ENCODE measurements at regions not wholly inside any gene's neighbourhood (a gene's known extent, or its start where the extent isn't known, plus 50 kb on each side); places are given as distances from the start of the nearest gene placed in this dataset.

GRCh38 chr4:81609844-81610243 lies 138.1 kb upstream of the RASGEF1B start:
- Mint-ChIP-seq H3K9me3 (no peaks in the 10 kb centered on the region), H3K27me3 (no peaks in the 10 kb centered on the region), H3K4me3 (no peak overlapping the region), H3K36me3 (ENCODE audit: low read depth) (no peaks in the 10 kb centered on the region), H3K27ac (no peak overlapping the region), H3K4me1 (no peaks in the 10 kb centered on the region)
- ATAC-seq (replicated peaks), result no peak

DNA sequence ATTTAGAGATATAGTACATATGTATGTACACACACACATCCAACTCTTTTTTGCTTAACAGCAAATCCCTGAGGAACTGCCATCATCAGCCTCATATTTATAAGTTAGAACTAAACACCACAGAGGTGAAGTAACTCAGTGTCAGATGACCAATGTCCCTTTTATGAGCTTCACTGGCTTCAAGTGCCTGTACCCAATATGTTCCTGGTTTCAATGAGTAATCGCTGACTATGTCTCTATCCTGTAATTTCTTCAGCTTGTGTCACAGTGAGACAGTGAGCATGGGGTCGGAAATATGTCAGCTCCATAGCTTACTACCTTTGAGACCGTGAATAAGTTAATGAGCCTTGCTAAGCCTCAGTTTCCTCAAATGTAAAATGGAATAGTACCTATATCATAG lies 136.2 kb upstream of the RASGEF1B start:
- Mint-ChIP-seq H3K9me3 (no peaks in the 10 kb centered on the region), H3K4me1 (no peaks in the 10 kb centered on the region), H3K27me3 (no peaks in the 10 kb centered on the region), H3K36me3 (ENCODE audit: low read depth) (no peaks in the 10 kb centered on the region), H3K27ac (no peak overlapping the region), H3K4me3 (no peak overlapping the region)
- ATAC-seq (replicated peaks), result peak; percentile 50

- Mint-ChIP-seq H3K27me3 (peaks cover 4% of the 10 kb centered on the region), H3K27ac (no peak overlapping the region), H3K4me3 (no peak overlapping the region), H3K4me1 (no peaks in the 10 kb centered on the region), H3K9me3 (no peaks in the 10 kb centered on the region), H3K36me3 (ENCODE audit: low read depth) (no peaks in the 10 kb centered on the region)
- no peak for ATAC-seq (replicated peaks)
These were observed 135.2 kb upstream of the RASGEF1B start for GRCh38 chr4:81606801-81607501.

DNA sequence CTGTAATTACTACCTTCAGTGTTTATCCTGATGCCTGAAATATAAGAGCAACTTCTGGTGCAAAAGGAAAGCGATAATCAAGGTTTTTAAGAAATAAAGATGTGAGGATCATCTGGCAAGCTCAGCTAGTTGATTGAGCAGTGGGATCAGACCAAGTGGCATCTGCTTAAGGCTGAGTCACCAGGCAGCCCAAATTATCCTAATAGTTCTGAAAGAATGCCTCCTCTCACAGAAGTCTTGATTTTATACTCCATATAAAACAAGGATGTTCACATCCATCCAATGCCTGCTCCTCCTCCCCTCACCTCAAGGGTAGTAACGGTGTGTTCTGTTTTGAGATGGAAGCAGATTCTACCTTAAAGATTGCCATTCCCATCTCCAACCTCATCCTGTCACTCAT lies 134.5 kb upstream of the RASGEF1B start:
- no peak for ATAC-seq (replicated peaks)
- no peak overlapping the region for H3K27ac Mint-ChIP-seq
- no peaks in the 10 kb centered on the region for H3K36me3 Mint-ChIP-seq (ENCODE audit: low read depth)
- H3K9me3 Mint-ChIP-seq, result no peaks in the 10 kb centered on the region
- H3K27me3 Mint-ChIP-seq, result peaks cover 4% of the 10 kb centered on the region
- H3K4me3 Mint-ChIP-seq, result no peak overlapping the region
- no peaks in the 10 kb centered on the region for H3K4me1 Mint-ChIP-seq

DNA sequence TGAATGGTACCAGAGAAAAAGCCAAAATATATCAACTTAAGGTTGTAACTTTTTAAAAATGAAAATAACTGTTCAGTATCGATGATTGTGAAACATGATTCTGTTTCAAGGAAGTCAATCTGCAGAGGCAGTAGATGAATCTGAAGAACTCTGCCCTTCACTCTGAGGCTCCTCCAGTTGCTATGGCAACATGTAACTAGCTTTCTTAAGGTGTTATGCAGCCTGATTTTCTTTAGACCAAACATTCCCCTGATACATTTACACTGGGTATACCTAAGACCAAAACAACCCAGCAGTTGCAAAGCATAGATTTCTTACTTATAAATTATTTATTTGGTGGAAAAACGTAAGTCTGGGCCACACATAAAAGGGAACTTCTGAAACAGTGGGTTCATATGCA lies 133.6 kb upstream of the RASGEF1B start:
- ATAC-seq (replicated peaks), result no peak
- H3K27me3 Mint-ChIP-seq, result peaks cover 4% of the 10 kb centered on the region
- no peak overlapping the region for H3K4me3 Mint-ChIP-seq
- no peaks in the 10 kb centered on the region for H3K9me3 Mint-ChIP-seq
- no peak overlapping the region for H3K27ac Mint-ChIP-seq
- no peaks in the 10 kb centered on the region for H3K4me1 Mint-ChIP-seq
- H3K36me3 Mint-ChIP-seq (ENCODE audit: low read depth), result no peaks in the 10 kb centered on the region

GRCh38 chr4:81604683-81605218 lies 133.0 kb upstream of the RASGEF1B start:
- Mint-ChIP-seq H3K36me3 (ENCODE audit: low read depth) (no peaks in the 10 kb centered on the region), H3K4me3 (no peak overlapping the region), H3K9me3 (no peaks in the 10 kb centered on the region), H3K4me1 (no peaks in the 10 kb centered on the region), H3K27me3 (peaks cover 8% of the 10 kb centered on the region), H3K27ac (no peak overlapping the region)
- no peak for ATAC-seq (replicated peaks)

GRCh38 chr4:81602854-81603253 lies 131.1 kb upstream of the RASGEF1B start:
- no peak for ATAC-seq (replicated peaks)
- no peaks in the 10 kb centered on the region for H3K9me3 Mint-ChIP-seq

GRCh38 chr4:81601358-81601694 lies 129.6 kb upstream of the RASGEF1B start:
- H3K4me1 Mint-ChIP-seq, result no peaks in the 10 kb centered on the region
- ATAC-seq (replicated peaks), result no peak
- no peak overlapping the region for H3K27ac Mint-ChIP-seq
- H3K4me3 Mint-ChIP-seq, result no peak overlapping the region
- H3K27me3 Mint-ChIP-seq, result peaks cover 17% of the 10 kb centered on the region
- no peaks in the 10 kb centered on the region for H3K9me3 Mint-ChIP-seq
- no peaks in the 10 kb centered on the region for H3K36me3 Mint-ChIP-seq (ENCODE audit: low read depth)

More at GRCh38 chr4:81602854-81603253, 131.1 kb upstream of the RASGEF1B start:
- H3K4me1 Mint-ChIP-seq, result no peaks in the 10 kb centered on the region
- no peaks in the 10 kb centered on the region for H3K36me3 Mint-ChIP-seq (ENCODE audit: low read depth)
- H3K4me3 Mint-ChIP-seq, result no peak overlapping the region
- no peak overlapping the region for H3K27ac Mint-ChIP-seq
- H3K27me3 Mint-ChIP-seq, result peaks cover 17% of the 10 kb centered on the region

GRCh38 chr4:81600520-81601357 lies 129.0 kb upstream of the RASGEF1B start:
- H3K9me3 Mint-ChIP-seq, result no peaks in the 10 kb centered on the region
- no peak for ATAC-seq (replicated peaks)
- no peaks in the 10 kb centered on the region for H3K36me3 Mint-ChIP-seq (ENCODE audit: low read depth)
- no peaks in the 10 kb centered on the region for H3K4me1 Mint-ChIP-seq
- H3K4me3 Mint-ChIP-seq, result no peak overlapping the region
- peaks cover 17% of the 10 kb centered on the region for H3K27me3 Mint-ChIP-seq
- no peak overlapping the region for H3K27ac Mint-ChIP-seq

GRCh38 chr4:81599742-81600380 lies 128.2 kb upstream of the RASGEF1B start:
- Mint-ChIP-seq H3K9me3 (no peaks in the 10 kb centered on the region), H3K36me3 (ENCODE audit: low read depth) (no peaks in the 10 kb centered on the region), H3K4me3 (no peak overlapping the region), H3K27me3 (peaks cover 17% of the 10 kb centered on the region), H3K4me1 (no peaks in the 10 kb centered on the region), H3K27ac (no peak overlapping the region)
- no peak for ATAC-seq (replicated peaks)

- no peaks in the 10 kb centered on the region for H3K36me3 Mint-ChIP-seq (ENCODE audit: low read depth)
- no peak overlapping the region for H3K4me3 Mint-ChIP-seq
- no peaks in the 10 kb centered on the region for H3K4me1 Mint-ChIP-seq
- ATAC-seq (replicated peaks), result no peak
- H3K27ac Mint-ChIP-seq, result no peak overlapping the region
- H3K9me3 Mint-ChIP-seq, result no peaks in the 10 kb centered on the region
- H3K27me3 Mint-ChIP-seq, result peaks cover 16% of the 10 kb centered on the region
These were observed 124.3 kb upstream of the RASGEF1B start for GRCh38 chr4:81595798-81596610.

DNA sequence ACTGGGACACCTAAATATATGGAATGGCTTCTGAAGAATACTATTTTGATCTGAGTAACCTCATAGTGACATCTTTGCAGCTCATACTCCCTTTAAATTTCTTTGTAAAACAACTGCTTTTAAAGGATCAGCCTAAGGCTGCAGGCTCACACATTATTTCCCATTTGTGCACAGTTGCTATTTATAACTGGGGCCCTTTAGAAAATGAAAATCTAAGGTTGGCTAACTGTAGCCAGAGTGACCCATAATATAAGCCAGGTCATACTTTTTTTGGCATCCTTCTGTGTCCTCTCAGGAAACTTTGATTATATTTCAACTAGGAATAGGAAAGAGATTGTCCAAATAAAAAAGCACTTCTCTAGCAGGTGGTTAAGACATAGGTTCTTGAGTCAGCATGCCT lies 123.6 kb upstream of the RASGEF1B start:
- ATAC-seq (replicated peaks), result no peak
- Mint-ChIP-seq H3K4me3 (no peak overlapping the region), H3K36me3 (ENCODE audit: low read depth) (no peaks in the 10 kb centered on the region), H3K4me1 (no peaks in the 10 kb centered on the region), H3K27ac (no peak overlapping the region), H3K9me3 (no peaks in the 10 kb centered on the region), H3K27me3 (peaks cover 16% of the 10 kb centered on the region)

GRCh38 chr4:81594490-81595159 lies 122.9 kb upstream of the RASGEF1B start:
- Mint-ChIP-seq H3K36me3 (ENCODE audit: low read depth) (no peaks in the 10 kb centered on the region), H3K4me3 (no peak overlapping the region), H3K9me3 (no peaks in the 10 kb centered on the region), H3K27me3 (peaks cover 11% of the 10 kb centered on the region), H3K4me1 (peaks cover 4% of the 10 kb centered on the region), H3K27ac (no peak overlapping the region)
- no peak for ATAC-seq (replicated peaks)

GRCh38 chr4:81592701-81593100 lies 121.0 kb upstream of the RASGEF1B start:
- Mint-ChIP-seq H3K27me3 (peaks cover 3% of the 10 kb centered on the region), H3K36me3 (ENCODE audit: low read depth) (no peaks in the 10 kb centered on the region), H3K4me3 (no peak overlapping the region), H3K4me1 (peaks cover 5% of the 10 kb centered on the region), H3K9me3 (no peaks in the 10 kb centered on the region), H3K27ac (no peak overlapping the region)
- no peak for ATAC-seq (replicated peaks)

Measured in activated T-helper 17 cell treated with anti-CD3 and anti-CD28 coated beads, Interleukin-2, amount 50 U/mL, for 72 hours (primary cell).